OCI-LY3 (cell line): ENCODE measurements at regions not wholly inside any gene's neighbourhood (a gene's known extent, or its start where the extent isn't known, plus 50 kb on each side); places are given as distances from the start of the nearest gene placed in this dataset.
A peak's percentile ranks its signal among the peaks of the same experiment; 100 is the strongest.

Experiments
- H2AFZ ChIP-seq: fragments of 200-600, 300-600 bp; shearing (Covaris generic); 2 replicates; pipeline ENCODE4 v1.6.0; 2014; ENCODE audit warnings: antibody characterized with exemption, low read depth, low read length
- H3K27ac ChIP-seq: fragments of 200-600, 300-600 bp; sonication (generic); 2 replicates; pipeline ENCODE4 v1.5.1; 2014; ENCODE audit warnings: mild to moderate bottlenecking, low read length, moderate library complexity, mixed read lengths
- H3K27me3 ChIP-seq: fragments of 200-600, 300-600 bp; sonication (generic); 2 replicates; pipeline ENCODE4 v1.6.1; 2014; ENCODE audit warnings: low read depth, low read length, mixed read lengths
- H3K36me3 ChIP-seq: fragments of 200-600, 300-600 bp; sonication (generic); replicated peaks from 2 replicates; pipeline ENCODE3; 2014; ENCODE audit warnings: low read depth, low read length, mixed read lengths
- H3K4me1 ChIP-seq: fragments of 300-600, 200-600 bp; sonication (generic); 2 replicates; pipeline ENCODE4 v1.6.1; 2014; ENCODE audit warnings: low read length, mixed read lengths
- H3K4me2 ChIP-seq: fragments of 200-600, 300-600 bp; sonication (generic); 2 replicates; pipeline ENCODE4 v1.6.1; 2014; ENCODE audit warnings: low read length, mixed read lengths
- H3K4me3 ChIP-seq: fragments of 300-600, 200-600 bp; sonication (generic); 2 replicates; pipeline ENCODE4 v1.5.1; 2014; ENCODE audit warnings: antibody characterized with exemption, mild to moderate bottlenecking, low read length, moderate library complexity
- H3K79me2 ChIP-seq: fragments of 300-600, 200-600 bp; shearing (Covaris generic); 2 replicates; pipeline ENCODE4 v1.6.1; 2014; ENCODE audit warnings: mild to moderate bottlenecking, low read length, mixed read lengths
- H3K9ac ChIP-seq: fragments of 300-600, 200-600 bp; shearing (Covaris generic); 2 replicates; pipeline ENCODE4 v1.6.0; 2014; ENCODE audit warnings: mild to moderate bottlenecking, low read length, moderate library complexity
- H3K9me3 ChIP-seq: fragments of 200-600, 300-600 bp; shearing (Covaris generic); 2 replicates; pipeline ENCODE4 v1.6.1; 2014; ENCODE audit warnings: low read length, mixed read lengths; ENCODE audit not compliant: insufficient read depth
- H4K20me1 ChIP-seq: fragments of 200-600, 300-600 bp; sonication (generic); 2 replicates; pipeline ENCODE4 v1.6.1; 2016; ENCODE audit warnings: low read length, mixed read lengths; ENCODE audit not compliant: insufficient read depth
- EZH2phosphoT487 ChIP-seq: fragments of 200-600 bp; shearing (Covaris generic); IDR thresholded peaks from 2 replicates; pipeline ENCODE4 v1.6.1; 2018; ENCODE audit warnings: antibody characterized with exemption, mixed run types, low read depth
- TF ChIP-seq, protein P1 (sequence below): fragments of 200-600, 300-600 bp; sonication (generic); IDR thresholded peaks from 2 replicates; pipeline ENCODE4 v1.5.1; 2014; ENCODE audit warnings: antibody characterized with exemption, low read length, low read depth

DNA sequence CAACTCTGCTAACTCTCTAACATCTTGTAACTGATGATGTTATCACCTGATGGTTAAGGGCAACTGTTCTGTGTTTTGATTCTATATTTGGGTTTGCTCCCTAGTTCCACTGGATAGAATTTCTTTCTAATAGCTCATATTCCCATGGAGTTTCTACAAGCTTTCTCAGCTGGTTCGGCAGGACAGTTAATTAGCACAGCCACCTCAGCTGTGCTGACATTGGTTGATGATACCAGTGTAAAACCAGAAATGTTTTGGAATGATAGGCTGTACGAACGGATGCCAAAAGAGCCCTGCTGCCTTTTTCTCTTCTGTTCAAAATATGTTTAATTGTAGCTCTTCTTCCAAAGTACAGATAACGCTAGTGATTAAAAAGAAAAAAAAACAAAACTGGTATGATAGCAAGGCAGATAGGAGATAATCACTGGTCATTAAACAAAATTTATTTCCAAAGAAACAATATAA, 440.5 kb upstream of the ZNF608 start:
- peaks cover 12% of the 10 kb centered on the region for H3K4me1 ChIP-seq
- no peak overlapping the region for H3K9ac ChIP-seq
- no peaks in the 10 kb centered on the region for H3K27me3 ChIP-seq
- no peak overlapping the region for H3K27ac ChIP-seq
- no peaks in the 10 kb centered on the region for H3K9me3 ChIP-seq
- TF ChIP-seq EZH2phosphoT487 = no peak
- TF ChIP-seq, protein P1, sequence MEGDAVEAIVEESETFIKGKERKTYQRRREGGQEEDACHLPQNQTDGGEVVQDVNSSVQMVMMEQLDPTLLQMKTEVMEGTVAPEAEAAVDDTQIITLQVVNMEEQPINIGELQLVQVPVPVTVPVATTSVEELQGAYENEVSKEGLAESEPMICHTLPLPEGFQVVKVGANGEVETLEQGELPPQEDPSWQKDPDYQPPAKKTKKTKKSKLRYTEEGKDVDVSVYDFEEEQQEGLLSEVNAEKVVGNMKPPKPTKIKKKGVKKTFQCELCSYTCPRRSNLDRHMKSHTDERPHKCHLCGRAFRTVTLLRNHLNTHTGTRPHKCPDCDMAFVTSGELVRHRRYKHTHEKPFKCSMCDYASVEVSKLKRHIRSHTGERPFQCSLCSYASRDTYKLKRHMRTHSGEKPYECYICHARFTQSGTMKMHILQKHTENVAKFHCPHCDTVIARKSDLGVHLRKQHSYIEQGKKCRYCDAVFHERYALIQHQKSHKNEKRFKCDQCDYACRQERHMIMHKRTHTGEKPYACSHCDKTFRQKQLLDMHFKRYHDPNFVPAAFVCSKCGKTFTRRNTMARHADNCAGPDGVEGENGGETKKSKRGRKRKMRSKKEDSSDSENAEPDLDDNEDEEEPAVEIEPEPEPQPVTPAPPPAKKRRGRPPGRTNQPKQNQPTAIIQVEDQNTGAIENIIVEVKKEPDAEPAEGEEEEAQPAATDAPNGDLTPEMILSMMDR = no peak
- no peak overlapping the region for H2AFZ ChIP-seq
- H3K36me3 ChIP-seq = no peaks in the 10 kb centered on the region
- no peak overlapping the region for H3K4me2 ChIP-seq
- H4K20me1 ChIP-seq = no peaks in the 10 kb centered on the region
- H3K79me2 ChIP-seq = no peaks in the 10 kb centered on the region
- no peak overlapping the region for H3K4me3 ChIP-seq

DNA sequence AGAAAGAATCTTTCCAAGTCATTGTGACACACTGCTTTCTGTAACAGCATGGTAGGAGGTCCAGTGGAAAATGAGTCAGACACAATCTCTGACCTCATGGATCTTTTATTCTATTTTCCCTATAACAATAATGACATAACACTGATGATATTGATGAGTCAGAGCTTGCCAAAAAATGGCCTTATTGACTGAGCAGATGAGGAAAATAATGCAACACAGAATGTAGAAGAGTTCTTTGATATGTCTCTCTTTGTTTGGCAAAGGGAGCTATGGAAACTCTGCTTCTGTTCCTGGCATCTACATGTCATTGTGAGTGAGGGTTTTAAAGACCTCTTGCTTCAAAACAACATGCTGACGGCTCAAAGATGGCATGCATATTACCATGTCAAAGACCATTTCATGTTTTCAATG, 443.1 kb upstream of the ZNF608 start:
- no peak for TF ChIP-seq EZH2phosphoT487
- TF ChIP-seq, protein P1 = no peak
- Histone ChIP-seq H3K9me3 (no peaks in the 10 kb centered on the region), H4K20me1 (no peaks in the 10 kb centered on the region), H3K4me2 (no peak overlapping the region), H3K4me3 (no peak overlapping the region), H3K9ac (no peak overlapping the region), H3K36me3 (no peaks in the 10 kb centered on the region), H2AFZ (no peak overlapping the region), H3K4me1 (peaks cover 12% of the 10 kb centered on the region), H3K27me3 (no peaks in the 10 kb centered on the region), H3K79me2 (no peaks in the 10 kb centered on the region), H3K27ac (no peak overlapping the region)

DNA sequence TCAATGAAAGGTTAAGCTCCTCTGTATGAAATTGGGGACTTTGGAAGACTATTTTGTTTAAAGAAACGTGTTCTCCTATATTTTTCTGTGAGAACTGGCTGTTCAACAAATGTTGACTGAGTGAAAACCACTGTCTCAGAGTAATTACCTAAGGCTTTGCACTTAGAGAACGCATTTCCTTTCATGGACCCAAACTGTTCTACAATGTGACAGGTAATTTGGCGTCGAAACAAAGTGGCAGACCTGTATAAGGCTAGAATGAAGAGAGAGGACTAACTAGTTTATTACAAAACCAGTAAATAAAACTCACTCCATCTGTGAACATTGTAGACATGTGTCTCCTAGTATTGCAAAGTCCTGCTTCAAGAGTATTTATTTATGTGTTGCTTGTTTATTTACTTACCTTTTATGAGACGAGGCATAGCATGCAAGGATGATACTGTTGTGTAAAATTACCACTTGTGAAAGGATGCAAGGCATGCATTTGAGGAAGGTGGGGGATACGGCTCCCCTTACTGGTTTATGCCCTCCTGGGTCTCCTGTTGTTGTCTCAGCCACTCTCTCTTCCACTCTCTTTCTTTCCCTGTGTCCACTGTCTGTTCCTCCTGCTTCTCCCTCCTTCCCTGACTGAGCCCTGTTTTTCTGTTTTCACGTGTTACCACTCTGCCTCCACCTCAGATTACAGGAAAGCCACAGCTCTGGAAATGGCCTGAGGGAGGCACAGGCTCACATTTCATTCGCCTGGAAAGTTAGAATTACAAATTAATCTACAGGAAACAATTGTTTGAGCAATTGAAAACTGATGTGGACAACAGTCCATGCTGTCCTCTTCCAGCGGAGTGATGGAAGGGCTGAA, 444.0 kb upstream of the ZNF608 start:
- no peak overlapping the region for H3K4me3 ChIP-seq
- H3K27ac ChIP-seq = no peak overlapping the region
- H4K20me1 ChIP-seq = no peaks in the 10 kb centered on the region
- no peak for TF ChIP-seq EZH2phosphoT487
- TF ChIP-seq, protein P1 = no peak
- H3K36me3 ChIP-seq = no peaks in the 10 kb centered on the region
- no peak overlapping the region for H3K9ac ChIP-seq
- no peaks in the 10 kb centered on the region for H3K27me3 ChIP-seq
- H2AFZ ChIP-seq = no peak overlapping the region
- H3K4me1 ChIP-seq = peaks cover 12% of the 10 kb centered on the region
- H3K9me3 ChIP-seq = no peaks in the 10 kb centered on the region
- no peaks in the 10 kb centered on the region for H3K79me2 ChIP-seq
- H3K4me2 ChIP-seq = peak overlapping the region; percentile 32; the same call in 1 of the 2 replicates

DNA sequence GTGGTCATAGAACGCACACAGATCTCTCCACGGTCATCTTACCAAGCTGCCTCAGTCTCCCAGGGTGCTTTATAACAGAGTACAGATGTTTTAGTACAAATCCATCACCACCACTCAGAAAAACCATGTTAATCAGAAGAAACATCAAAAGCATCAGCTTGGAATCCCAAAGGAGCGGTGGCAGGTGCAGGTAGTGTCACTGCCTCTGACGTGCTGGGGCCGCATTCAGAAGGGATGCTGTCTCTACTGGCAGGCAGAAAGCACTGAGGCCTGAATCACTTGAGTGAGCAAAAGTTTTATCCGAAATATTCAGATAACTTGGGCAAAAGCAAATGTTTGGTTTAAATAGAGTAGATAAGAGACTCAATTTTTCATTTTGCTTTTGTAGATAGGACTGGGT, 448.4 kb upstream of the ZNF608 start:
- Histone ChIP-seq H4K20me1 (no peaks in the 10 kb centered on the region), H3K4me2 (no peak overlapping the region), H3K27me3 (no peaks in the 10 kb centered on the region), H3K9ac (no peak overlapping the region), H3K9me3 (no peaks in the 10 kb centered on the region), H3K79me2 (no peaks in the 10 kb centered on the region), H3K4me3 (no peak overlapping the region), H3K4me1 (peaks cover 15% of the 10 kb centered on the region), H3K36me3 (no peaks in the 10 kb centered on the region), H2AFZ (no peak overlapping the region), H3K27ac (no peak overlapping the region)
- TF ChIP-seq, protein P1 = no peak
- TF ChIP-seq EZH2phosphoT487 = no peak
